Adrenal gland (tissue), 9 donors: ENCODE measurements at regions not wholly inside any gene's neighbourhood (a gene's known extent, or its start where the extent isn't known, plus 50 kb on each side); places are given as distances from the start of the nearest gene placed in this dataset.

Experiments used
- DNase-seq, 7 donors: peaks; one replicate each; pipeline ENCODE4 v3.0.0-alpha.2; 2019 to 2020
- H3K27ac ChIP-seq, 5 donors: fragments of 200-600 bp; sonication (generic) in 4 of 5; 1 replicate in 3 of 5; 2 replicates in 2 of 5; pipeline versions ENCODE4 v1.5.1 to v1.8.0; 2016 to 2020; ENCODE audit warnings: mild to moderate bottlenecking in 1 of 5
- H3K27me3 ChIP-seq: fragments of 200-600 bp; 2 replicates; pipeline ENCODE4 v1.8.0; 2021
- H3K36me3 ChIP-seq, 2 donors: fragments of 200-600 bp; replicated peaks in 1 of 2; 1 replicate in 1 of 2; 2 replicates in 1 of 2; pipeline versions ENCODE4 v1.5.1 to v1.8.0; 2018 to 2022
- H3K4me1 ChIP-seq, 2 donors: fragments of 200-600 bp; replicated peaks in 1 of 2; 1 replicate in 1 of 2; 2 replicates in 1 of 2; pipeline versions ENCODE4 v1.5.1 to v1.8.0; 2018 to 2021
- H3K4me3 ChIP-seq, 4 donors: fragments of 200-600 bp; sonication (generic) in 3 of 4; one replicate each; pipeline ENCODE4 v1.5.1; 2016 to 2018
- H3K9me3 ChIP-seq, 3 donors: fragments of 200-600 bp; sonication (generic) in 1 of 3; replicated peaks in 1 of 3; 1 replicate in 2 of 3; 2 replicates in 1 of 3; pipeline versions ENCODE4 v1.5.1 to v1.8.0; 2016 to 2021
- CTCF ChIP-seq, 6 experiments: fragments of 450-650 bp in 4 of 6; fragments of 200-600 bp in 2 of 6; sonication (generic) in 1 of 6; IDR thresholded peaks; 1 replicate in 5 of 6; 2 replicates in 1 of 6; pipeline versions ENCODE4 v1.5.1 to v1.8.0; 2016 to 2021; ENCODE audit warnings: antibody characterized with exemption in 6 of 6, mild to moderate bottlenecking in 2 of 6, moderate library complexity in 1 of 6
- POLR2A ChIP-seq, 2 donors: fragments of 450-650 bp; IDR thresholded peaks; one replicate each; pipeline ENCODE4 v1.6.1; 2017; ENCODE audit warnings: antibody characterized with exemption in 2 of 2, mild to moderate bottlenecking in 2 of 2, moderate library complexity in 1 of 2
- WGBS, 4 donors: extraction: QIAGEN DNeasy Blood & Tissue Kit in 2 of 4; methylation state at CpG; one replicate each; pipeline versions ENCODE4 v1.1.5 to v1.1.7; 2013 to 2017; 5-methylcytosine and 5-hydroxymethylcytosine counted together
- intact Hi-C, 2 donors: fragments of 100-400 bp; cut with DNase I; formaldehyde crosslinking; loops; one replicate each; pipeline versions ENCODE4 v1.14.1 to v1.15.0; 2022 to 2023
- small RNA-seq, 2 donors: library from RNA; depleted of rRNA; stranded (forward); fragments of <200 nt; gene quantifications; one replicate each; pipeline ENCODE3, GENCODE V24; 2016
- donor health status: healthy with polysubstance abuse.
- donor health status: Bipolar disorder and iron deficiency.
- donor health status: DM: yes; HTN: yes; CAD: no.
- donor health status: DM: no; HTN: no; CAD: no.
- donor health status: DM: no; HTN: no; CAD: no.

GRCh38 chr15:86021281-86022264 is 58.1 kb upstream of the AGBL1 start:
- TF ChIP-seq CTCF (IDR thresholded peaks at IDR 0.05) (no peak), POLR2A (IDR thresholded peaks at IDR 0.05) (no peak)
- whole genome bisulfite sequencing, 4 donors: 16 to 29% (median 22%) methylated on average over 5 of the region's 5 CpGs
- Histone ChIP-seq H3K36me3 (no peaks in the 10 kb centered on the region), H3K9me3 (no peaks in the 10 kb centered on the region), H3K27me3 (no peaks in the 10 kb centered on the region), H3K4me3 (no peak overlapping the region), H3K27ac (no peak overlapping the region), H3K4me1 (no peaks in the 10 kb centered on the region)
- peak; percentile 25 to 65 (median 54) for DNase-seq
- intact Hi-C loops: no loop called here

- Histone ChIP-seq H3K27ac (no peak overlapping the region), H3K9me3 (no peaks in the 10 kb centered on the region), H3K4me1 (no peaks in the 10 kb centered on the region), H3K27me3 (no peaks in the 10 kb centered on the region), H3K4me3 (no peak overlapping the region), H3K36me3 (no peaks in the 10 kb centered on the region)
- TF ChIP-seq POLR2A (IDR thresholded peaks at IDR 0.05) (no peak), CTCF (IDR thresholded peaks at IDR 0.05) (no peak)
- DNase-seq: no peak
- WGBS, 4 donors: 45 to 60% (median 57%) methylated on average over 4 of the region's 4 CpGs
- intact Hi-C loops: no loop called here
Observed at GRCh38 chr15:86028961-86029360, 50.7 kb upstream of the AGBL1 start.

Small RNA genes lying in the stretch of these regions (small RNA-seq; reads per million reads assigned to genes)
- 0 reads per million in 2 donors for gene AC104229.1
